NK-92 treated with Interleukin-12 subunit alpha and Interleukin-12 subunit beta, amount 100 ng/mL, for 24 hours (cell line): ENCODE measurements at regions not wholly inside any gene's neighbourhood (a gene's known extent, or its start where the extent isn't known, plus 50 kb on each side); places are given as distances from the start of the nearest gene placed in this dataset.
"Not testable (repeated sequence)": the region's sequence is repeated elsewhere in the genome, so short reads cannot be mapped to it uniquely, and the experiment has no call there.

Experiments used
- DNase-seq: peaks from one replicate; lab custom pipeline; 2025; lab: John Stamatoyannopoulos, UW

DNA sequence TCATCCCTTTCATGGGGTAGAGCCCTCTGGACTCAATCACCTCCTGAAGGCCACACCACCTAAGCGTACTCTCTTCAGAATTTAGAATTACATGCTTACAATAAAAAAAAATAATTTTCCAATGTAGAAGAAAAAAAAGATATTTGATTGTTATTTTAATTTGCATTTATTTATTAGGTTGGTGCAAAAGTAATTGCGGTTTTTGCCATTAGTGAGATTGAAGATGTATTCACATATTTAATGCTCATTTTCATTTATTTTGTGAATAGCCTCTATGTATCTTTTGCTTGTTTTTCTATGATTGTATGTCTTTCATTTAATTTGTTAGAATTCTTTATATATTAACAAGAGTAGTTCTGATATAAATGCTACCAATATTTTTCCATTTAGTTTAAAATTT is 220.5 kb downstream of the RND3 start:
- no peak for DNase-seq

DNA sequence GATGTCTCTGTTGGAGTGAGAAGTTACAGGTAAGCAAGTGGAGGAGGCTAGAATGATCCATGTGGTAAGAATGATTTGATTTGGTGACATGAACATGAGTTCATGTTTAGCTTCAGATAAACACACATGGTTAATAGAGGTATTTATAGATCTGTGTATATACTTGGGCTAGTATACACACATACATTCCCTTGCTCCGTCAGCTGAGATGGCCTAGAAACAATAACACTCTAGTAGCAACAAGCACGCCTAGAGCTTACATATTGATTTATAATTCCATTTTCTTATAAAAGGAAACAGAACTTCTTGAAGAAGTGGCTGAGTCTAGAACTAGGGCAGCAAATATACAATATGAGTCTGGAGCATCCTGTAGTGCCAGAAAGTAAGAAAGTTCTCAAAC is 223.0 kb downstream of the RND3 start:
- no peak for DNase-seq

DNA sequence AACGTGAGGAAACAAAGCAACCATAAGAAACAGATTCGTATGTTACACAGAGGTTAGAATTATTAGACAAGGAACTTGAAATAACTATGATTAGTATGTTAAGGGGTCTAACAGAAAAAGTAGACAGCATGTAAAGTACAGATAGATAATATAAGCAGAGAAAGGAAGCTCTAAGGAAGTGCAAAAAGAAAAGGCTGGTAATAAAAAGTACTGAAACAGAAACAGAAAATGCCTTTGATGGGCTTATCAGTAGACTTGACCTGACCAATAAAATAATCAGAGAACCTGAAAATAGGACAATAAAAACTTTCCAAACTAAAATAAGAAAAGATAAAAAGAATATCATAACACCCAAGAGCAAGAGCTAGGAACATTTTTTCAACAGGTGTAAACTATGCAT is 225.8 kb downstream of the RND3 start:
- no peak for DNase-seq

DNA sequence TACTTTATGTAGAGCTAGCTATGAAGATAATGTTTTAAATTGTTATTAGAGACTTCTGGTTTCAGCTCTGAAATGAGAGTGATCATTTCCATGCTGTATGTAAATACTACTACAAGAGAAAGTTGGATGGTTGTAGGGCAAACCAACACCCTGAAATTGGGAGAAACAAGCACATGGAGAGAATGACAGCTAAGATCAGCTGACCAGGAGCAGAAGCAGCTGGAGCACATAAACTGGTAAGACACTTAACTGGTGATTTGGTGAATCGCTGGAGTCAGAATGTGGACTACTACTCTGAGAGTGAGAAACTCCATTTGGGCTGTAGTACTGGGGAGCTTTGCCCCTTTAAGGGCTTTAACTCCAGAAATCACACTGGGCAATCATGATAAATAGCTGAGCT is 226.8 kb downstream of the RND3 start:
- no peak for DNase-seq

DNA sequence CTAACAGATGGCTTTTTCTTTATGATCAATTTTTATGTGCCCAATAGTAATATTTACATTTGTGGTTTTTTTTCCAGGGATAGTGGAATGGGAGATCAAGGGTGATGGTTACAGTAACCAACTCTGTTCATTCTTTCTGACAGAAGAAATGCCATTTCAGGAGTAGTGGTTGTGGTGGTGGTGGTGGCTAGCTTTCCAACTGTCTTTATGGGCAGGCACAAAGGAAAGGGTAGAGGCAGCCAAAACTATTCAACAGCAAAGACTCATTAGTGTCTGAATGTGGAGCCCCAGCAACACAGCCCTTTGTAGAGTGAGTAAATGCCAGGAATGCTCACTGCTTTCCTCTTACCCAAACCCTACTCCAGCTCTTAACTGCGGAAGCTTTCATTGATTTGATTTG is 227.7 kb downstream of the RND3 start:
- DNase-seq: no peak

DNA sequence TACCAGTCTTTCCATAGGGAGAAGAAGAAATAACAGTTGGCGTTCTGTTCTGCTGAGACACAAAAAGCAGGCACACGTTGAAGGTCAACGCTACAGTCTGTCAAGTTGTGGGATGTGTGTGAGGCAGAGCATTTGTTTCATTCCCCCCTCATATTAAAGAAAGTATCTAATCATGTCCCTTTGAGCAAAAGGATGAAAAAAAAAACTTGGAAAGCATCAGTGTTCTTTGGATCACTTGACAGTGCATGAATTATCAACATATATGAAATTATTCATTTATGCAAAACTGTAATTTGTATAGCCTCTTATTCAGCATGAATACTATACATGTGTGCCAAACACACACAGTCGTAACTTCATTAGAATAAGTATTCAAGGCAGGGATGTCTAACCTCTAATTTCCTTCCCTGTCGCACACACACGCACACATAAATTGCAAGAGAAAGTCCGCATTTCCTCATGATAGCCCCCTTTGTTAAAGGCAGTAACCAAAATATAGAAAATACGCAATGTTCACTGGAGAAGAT is 228.6 kb downstream of the RND3 start:
- DNase-seq: no peak

DNA sequence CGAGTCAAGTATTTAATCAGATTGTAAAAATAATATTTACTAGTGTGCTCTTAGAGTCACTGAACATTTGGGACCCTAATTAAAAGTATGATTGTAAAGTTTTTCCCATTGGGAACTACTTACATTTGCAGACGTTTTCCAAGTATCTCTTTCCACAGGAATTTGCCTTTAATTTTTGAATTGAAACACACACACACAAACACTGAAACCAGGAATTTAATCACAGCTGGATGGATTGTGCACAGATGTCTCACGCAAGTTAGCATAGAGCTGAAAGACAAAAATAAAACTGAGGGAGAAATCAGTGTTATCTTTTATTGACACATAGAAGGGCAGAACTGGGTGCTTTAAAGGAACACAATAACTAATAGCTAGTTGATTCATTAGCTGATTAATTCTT is 230.7 kb downstream of the RND3 start:
- no peak for DNase-seq

DNA sequence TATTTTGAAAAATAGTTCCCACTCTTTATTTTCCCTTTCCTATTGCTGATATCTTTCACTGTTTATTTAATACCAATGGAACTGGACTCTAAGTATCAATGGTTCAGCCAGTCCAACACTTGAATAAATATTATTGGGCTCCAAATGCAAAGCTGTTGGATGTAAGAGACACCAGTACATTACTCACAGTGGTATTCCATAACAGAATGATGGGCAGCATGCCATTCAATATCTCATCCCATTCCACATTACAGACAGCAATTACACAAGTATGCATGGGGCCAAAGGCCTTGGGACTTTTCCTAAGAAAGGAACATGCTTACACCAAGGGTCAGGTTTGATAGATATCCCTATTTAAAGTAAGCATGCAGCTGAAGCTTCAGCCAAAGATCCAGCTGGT is 231.9 kb downstream of the RND3 start:
- no peak for DNase-seq

DNA sequence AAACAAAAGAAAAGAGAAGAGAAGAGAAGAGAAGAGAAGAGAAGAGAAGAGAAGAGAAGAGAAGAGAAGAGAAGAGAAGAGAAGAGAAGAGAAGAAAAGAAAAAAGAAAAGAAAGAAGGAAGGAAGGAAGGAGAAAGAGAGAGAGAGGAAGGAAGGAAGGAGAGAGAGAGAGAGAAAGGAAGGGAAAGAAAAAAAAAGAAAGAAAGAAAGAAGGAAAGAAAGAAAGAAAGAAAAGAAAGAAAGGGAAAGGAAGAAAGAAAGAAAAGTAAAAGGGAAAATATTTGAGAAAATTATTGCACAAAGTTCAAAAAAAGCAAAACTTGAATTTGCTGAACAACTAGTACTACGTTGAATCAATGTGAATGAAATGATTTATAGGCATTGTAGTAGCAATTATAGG is 237.7 kb downstream of the RND3 start:
- DNase-seq: not testable (repeated sequence)

DNA sequence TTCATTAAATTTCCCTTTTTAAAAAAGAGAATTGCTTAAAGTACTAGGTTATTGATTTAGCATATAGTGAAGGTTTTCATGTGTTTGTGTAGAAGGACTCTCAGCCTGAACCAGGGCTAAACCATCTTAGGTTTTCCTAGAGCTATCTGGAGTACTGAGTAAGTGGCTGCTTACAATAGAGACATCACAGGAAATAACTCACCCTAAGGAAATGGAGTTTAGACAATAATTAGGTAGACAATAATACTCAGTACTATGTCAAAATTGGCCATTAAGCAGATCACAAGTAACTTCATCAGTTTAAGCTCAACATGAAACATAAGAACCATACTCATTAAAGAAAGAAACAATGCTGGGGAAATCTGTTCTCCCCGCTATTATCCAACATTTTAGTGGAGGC is 240.0 kb downstream of the RND3 start:
- no peak for DNase-seq

DNA sequence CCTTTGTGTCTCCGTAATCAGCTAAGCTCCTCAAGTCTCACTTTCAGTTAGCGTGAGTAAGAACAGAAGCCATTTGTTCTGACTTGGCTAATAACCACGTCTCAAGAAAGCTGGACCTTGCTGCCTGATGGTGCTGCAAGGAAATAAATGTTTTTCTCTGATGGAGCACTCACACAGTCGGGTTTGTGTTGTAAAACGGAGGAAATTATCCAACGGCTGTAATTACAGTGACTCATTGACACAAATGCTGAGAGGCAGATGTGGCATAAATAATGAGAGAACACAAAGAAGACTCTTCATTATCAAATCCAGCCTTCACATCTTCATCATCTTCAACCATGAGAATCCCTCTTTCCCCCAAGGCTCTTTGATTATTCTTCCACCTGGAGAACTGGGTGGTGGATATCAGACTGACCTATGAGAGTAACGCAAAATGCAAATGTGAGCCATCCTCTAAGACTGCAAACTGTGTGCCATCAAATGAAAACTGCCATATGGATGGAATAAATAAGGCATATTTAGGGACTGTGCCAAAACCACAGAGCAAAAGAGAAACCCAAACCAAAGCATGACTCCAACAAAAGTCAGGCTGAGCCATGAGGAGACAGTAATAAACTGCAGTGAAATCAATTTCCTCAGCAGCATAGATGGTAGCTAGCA is 252.6 kb downstream of the RND3 start:
- no peak for DNase-seq

DNA sequence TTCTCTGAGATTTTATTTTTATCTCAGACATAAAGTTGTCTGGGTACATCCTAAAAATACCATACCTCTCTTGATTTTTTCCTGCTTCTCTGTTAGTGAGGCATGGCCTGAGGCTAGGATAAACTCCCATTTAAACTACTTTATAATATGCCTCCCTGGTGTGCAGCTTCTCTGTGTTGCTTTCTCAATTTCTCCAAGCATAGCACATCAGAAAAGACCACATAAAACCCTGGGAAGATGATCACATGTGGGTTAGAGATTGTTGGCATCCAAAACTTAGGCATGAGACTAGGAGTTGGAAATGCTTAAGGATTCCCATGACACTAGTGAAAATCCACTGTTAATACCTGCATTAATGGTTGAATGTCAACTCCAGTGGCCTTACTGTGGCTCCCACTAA is 254.6 kb downstream of the RND3 start:
- no peak for DNase-seq

DNA sequence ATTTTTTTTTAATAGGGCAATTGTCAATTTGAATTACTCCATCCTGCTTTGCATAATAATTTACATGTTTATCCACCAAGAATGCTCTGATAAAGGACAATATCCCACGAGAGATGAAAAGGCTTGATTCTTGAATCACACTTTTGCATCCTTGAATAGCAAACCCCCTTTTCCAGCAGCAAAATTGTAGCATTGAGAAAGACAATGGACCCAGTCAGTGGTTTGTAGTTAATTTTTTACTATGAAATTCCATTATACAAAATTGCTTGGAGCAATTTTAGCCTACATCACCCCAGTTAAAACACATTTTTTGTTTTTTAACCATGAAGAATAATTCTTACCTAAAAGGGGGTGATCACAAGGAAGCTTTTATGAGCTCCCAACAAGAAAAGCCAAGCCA is 255.1 kb downstream of the RND3 start:
- DNase-seq: no peak

DNA sequence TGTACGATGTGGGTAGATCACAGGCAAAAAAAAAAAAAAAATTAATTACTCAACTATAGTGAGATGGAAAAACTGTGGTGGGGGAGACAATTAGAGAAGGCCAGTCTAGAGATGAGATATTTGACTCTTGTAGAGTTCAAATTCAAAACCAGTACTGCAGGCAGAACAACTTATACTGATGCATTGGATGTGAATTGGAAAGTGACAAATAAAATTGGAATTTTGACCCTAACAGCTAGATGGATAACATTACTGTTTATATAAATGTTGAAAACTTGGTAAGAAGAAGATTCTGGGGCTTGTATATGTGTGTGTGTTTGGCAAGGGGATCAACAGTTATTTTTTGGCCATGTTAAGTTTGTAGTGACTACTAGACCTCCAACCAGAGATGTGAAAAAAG is 256.9 kb downstream of the RND3 start:
- DNase-seq: no peak

DNA sequence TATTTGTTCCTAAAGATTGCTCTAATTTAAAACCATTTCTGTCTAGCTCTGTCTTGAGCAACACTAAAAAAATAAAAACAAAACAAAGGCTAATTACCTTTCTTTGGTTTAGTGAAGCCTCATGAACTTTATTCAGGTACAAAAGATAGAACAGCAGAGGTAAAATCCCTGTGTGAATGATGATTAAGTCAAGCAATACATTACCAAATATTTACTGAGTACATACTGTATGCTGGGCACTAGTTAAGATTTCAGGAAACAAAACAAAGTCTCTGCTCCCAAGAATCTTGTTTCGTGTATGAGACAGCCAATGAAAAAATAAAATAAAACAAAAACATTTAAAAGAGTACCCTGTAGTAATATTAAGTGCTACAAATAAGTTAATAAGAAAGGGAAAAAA is 257.5 kb downstream of the RND3 start:
- no peak for DNase-seq

DNA sequence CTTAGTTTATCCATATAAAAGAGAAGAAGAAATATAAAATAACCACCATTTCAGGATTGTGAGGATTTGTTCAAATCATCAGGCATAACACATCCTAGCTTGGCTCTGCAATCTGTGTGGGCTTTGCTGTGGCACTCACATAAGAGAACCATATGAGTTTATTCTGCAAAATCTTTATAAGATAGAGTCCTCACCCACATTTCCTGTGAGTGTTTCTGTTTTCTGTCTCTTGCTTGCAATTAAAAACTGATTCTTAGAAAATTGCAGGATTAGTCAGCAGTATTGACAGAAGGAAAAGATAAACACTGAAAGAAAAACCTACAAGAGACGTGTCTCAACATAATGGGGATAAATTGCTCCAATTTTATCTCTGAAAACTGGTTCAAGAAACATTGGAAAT is 258.5 kb downstream of the RND3 start:
- no peak for DNase-seq

DNA sequence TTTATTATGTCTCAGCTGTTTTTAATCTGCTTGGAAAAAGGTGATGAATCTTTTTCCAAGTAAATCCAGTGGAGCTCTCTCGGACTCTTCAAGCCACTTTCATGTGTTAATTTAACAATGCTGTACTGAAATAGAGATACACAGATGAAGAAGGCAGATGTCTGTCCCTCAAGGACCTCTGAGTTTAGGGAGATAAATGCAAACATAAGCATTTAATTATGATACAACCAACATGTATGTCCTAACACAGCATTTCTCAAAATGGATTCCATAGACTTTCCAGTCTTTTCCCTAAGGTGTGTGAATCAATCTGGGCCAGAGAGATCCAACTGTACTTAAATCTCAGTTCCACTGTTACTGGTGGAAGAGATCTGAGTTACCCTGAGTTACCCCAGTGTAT is 262.4 kb downstream of the RND3 start:
- DNase-seq: no peak

DNA sequence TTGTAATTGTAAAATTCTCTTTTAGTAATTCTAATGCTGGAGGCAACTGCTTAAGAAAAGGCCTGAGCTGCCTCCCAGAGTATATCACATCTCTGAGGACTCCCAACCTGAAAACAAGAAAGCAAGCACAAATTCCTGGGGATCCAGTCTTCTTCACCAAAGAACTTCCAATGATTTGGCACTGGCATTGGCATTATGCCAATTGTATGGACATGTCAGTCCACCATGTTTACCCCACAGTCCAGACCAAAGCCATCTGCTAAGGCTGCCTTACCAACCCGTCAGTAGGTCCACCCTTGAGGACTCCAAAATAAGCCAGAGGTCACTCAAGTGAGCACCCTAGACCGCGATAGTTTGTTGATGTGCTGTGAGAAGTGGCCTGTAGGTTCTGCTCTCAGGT is 263.1 kb downstream of the RND3 start:
- no peak for DNase-seq

DNA sequence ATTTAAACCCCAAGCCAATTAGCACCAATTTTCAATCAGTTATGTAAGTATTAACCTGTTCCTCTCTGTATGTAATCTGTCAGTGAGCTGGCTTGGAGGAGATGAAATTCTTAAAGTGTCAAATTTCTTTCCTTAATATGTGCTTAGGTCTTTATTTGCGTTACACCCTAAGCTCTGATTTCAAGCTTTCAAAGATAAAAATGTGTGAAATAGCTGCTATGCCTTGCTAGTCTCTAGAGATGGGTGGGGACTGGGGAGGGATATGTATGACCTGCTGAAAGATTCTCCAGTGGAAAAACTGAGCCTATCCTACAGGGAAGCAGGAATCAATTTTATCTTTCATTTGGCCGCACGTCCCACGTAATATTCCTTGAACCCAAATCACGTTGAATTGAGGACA is 264.5 kb downstream of the RND3 start:
- DNase-seq: no peak

DNA sequence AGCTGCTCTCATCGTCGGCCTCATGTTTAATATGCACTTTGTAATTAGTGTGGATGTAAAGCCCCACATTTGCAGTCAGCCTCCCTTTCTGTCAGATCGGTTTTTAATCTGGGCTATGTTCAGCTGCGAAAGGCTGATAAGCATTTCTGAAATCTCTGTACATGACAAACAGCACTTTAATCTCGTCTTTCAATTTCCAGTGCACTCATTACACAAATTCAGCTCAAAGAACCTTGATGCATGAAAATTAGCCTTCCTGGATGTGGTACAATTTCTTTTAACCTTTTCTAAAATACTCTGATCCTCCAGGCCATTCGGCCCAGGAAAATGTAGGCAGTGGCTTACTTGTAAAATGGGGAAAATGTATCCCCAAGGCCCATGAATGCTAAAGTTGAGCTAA is 265.1 kb downstream of the RND3 start:
- no peak for DNase-seq

DNA sequence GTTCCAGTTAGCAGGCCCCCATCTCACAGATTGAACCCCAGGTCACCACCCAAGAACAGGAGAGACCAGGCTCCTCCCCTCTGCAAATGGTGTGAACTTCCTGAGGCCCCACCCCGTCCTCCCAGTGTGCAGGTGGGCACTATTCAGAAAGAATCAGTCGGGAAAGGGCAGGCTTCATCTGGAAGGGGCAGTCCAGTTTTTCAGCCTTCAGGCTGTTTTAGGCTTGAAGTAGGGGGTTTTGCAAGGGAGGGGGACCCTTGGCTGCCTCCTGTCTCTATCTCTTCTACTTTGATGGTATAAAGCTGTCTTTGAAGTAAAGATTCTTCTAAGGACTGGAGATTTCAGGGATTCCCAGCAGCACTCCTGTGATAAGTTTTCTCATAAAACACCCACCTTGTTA is 267.6 kb downstream of the RND3 start:
- no peak for DNase-seq

DNA sequence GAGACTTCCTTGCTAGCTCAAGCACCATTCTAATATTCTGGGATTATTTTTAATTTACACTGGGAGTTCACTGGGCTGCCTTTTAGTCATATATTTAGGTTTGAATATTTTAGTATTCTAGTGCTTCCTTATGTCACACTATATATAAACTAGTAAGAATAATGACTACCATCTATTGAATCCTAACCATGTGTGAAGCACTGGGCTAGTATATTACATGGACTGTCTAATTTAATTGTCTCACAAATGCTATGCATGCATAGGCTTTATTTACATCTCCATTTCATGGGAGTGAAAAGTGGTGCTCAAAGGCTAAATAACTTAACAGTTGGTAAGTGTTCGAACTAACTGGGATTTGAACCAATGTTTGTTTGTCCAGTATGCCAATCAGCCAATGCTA is 272.4 kb downstream of the RND3 start:
- DNase-seq: no peak

DNA sequence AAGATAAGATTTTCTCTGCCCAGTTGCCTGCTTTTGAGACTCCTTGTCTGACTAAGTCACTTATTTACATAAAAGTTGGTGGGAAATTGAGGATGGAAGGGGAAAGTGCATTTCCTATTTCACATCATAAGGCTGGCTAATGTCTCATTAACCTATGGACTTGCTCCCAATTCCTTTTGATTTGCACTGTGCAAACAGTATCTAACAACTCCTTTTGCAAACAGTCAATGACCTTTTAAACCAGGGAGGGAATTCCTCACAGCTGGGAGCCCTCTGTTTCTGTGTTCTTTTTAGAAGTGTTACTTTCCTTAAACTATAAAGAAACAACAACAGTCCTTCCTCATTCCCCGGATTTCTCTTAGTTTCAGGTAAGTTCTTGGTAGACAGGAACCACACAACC is 272.8 kb downstream of the RND3 start:
- DNase-seq: no peak

DNA sequence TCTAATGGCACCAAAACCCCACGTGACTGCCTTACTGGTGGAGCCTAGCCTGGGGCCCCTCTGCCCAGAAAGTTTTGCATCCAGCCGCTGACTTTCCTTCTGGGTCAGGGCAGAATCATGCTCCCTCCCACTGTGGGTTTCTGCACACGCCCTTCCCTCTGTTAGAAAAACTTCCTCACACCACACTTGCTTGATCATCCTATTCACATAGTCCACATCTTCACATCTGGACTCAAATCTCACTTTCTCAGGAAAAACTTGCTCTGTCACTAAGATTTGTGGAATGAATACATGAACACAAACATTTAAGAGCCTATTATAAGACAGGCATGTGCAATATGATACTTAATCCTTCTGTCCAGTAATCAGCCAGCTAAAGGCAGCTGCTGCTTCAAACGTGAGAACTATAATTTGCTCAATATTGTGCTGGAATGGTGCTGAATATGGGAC is 274.7 kb downstream of the RND3 start:
- DNase-seq: no peak
